C4-2B (cell line): ENCODE measurements at regions not wholly inside any gene's neighbourhood (a gene's known extent, or its start where the extent isn't known, plus 50 kb on each side); places are given as distances from the start of the nearest gene placed in this dataset.

Experiments used
- ZFX ChIP-seq: fragments of 450-650 bp; IDR thresholded peaks from 2 replicates; pipeline ENCODE4 v1.6.1; 2017
- TF ChIP-seq, protein P1 (sequence below): fragments of 450-650 bp; conservative IDR thresholded peaks from 2 replicates; pipeline ENCODE4 v1.5.1; 2017; ENCODE audit warnings: mild to moderate bottlenecking

- TF ChIP-seq, protein P1, sequence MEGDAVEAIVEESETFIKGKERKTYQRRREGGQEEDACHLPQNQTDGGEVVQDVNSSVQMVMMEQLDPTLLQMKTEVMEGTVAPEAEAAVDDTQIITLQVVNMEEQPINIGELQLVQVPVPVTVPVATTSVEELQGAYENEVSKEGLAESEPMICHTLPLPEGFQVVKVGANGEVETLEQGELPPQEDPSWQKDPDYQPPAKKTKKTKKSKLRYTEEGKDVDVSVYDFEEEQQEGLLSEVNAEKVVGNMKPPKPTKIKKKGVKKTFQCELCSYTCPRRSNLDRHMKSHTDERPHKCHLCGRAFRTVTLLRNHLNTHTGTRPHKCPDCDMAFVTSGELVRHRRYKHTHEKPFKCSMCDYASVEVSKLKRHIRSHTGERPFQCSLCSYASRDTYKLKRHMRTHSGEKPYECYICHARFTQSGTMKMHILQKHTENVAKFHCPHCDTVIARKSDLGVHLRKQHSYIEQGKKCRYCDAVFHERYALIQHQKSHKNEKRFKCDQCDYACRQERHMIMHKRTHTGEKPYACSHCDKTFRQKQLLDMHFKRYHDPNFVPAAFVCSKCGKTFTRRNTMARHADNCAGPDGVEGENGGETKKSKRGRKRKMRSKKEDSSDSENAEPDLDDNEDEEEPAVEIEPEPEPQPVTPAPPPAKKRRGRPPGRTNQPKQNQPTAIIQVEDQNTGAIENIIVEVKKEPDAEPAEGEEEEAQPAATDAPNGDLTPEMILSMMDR: no peak
- no peak for TF ChIP-seq ZFX
These were observed 120.2 kb upstream of the VPREB1 start for GRCh38 chr22:22124374-22124773.
